Suprapubic skin (tissue), 4 donors: ENCODE measurements at regions not wholly inside any gene's neighbourhood (a gene's known extent, or its start where the extent isn't known, plus 50 kb on each side); places are given as distances from the start of the nearest gene placed in this dataset.

Experiments
- CTCF ChIP-seq, 2 donors: fragments of 200-600 bp in 1 of 2; fragments of 450-650 bp in 1 of 2; sonication (generic) in 1 of 2; IDR thresholded peaks; one replicate each; pipeline ENCODE4 v1.5.1; 2016 to 2019; ENCODE audit warnings: antibody characterized with exemption in 2 of 2, mild to moderate bottlenecking in 1 of 2, moderate library complexity in 1 of 2
- EP300 ChIP-seq: sonication (generic); formaldehyde crosslinking; IDR thresholded peaks from one replicate; pipeline ENCODE4 v1.6.1; 2017; ENCODE audit warnings: antibody characterized with exemption
- POLR2A ChIP-seq, 2 donors: fragments of 450-650 bp; IDR thresholded peaks; one replicate each; pipeline ENCODE4 v1.6.1; 2017; ENCODE audit warnings: antibody characterized with exemption in 2 of 2, mild to moderate bottlenecking in 2 of 2, moderate library complexity in 2 of 2
- POLR2AphosphoS5 ChIP-seq, 3 donors: sonication (generic); formaldehyde crosslinking; IDR thresholded peaks; one replicate each; pipeline ENCODE4 v1.6.1; 2017; ENCODE audit warnings: antibody characterized with exemption in 3 of 3

DNA sequence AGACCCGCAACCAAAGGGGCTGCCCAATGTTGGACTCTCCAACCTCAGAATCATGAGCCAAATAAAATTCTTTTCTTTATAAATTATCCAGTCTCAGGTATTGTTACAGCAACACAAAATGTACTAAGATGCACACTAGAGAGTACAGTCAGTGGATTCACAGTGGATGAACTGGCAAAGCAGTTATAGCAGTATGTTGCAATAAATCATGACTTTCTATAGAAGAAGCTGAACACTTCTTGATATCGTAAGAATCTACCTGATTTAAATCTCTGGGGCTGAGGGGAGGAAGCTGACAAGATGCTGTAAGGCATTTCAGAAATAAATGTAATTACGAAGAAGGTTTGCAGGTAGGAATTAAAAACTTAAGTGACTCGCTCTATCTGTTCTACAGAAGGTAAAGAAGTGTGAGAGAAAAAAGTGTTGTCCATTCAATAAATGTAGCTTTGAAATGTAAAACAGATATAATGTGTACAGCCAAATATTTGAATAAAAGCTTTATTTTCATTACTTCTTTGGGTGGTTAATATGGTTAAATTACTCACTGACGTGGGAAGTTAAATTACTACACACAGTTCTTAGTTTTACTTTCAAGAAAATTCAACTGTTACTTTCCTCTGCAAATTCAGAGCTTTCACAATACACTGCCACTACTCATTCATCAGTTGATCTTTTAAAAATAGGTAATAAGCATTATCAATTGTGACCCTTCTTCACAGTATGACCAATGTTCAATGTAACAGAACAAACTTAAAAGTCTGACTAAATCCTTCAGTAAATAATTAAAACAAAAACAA is 439.1 kb downstream of the SHQ1 start:
- no peak for TF ChIP-seq CTCF (IDR thresholded peaks at IDR 0.05)
- no peak for TF ChIP-seq POLR2AphosphoS5 (IDR thresholded peaks at IDR 0.05)
- no peak for TF ChIP-seq POLR2A (IDR thresholded peaks at IDR 0.05)
- no peak for TF ChIP-seq EP300
